ENCODE measurements at regions not wholly inside any gene's neighbourhood (a gene's known extent, or its start where the extent isn't known, plus 50 kb on each side); places are given as distances from the start of the nearest gene placed in this dataset.

- Histone ChIP-seq H3K36me3 (no peaks in the 10 kb centered on the region), H3K4me3 (no peak overlapping the region), H3K27ac (no peak overlapping the region), H3K9me3 (no peaks in the 10 kb centered on the region), H3K4me1 (no peaks in the 10 kb centered on the region), H3K27me3 (peaks cover 0 to 49% (median 9%) of the 10 kb centered on the region in 3 donors)
- intact Hi-C loops (cut with DNase I; ENCODE audit: low total_unique reads) = no loop called here
- TF ChIP-seq POLR2A (IDR thresholded peaks at IDR 0.05) (no peak), POLR2AphosphoS5 (IDR thresholded peaks at IDR 0.05) (no peak), EP300 (IDR thresholded peaks at IDR 0.05) (no peak)
- TF ChIP-seq, protein P1, sequence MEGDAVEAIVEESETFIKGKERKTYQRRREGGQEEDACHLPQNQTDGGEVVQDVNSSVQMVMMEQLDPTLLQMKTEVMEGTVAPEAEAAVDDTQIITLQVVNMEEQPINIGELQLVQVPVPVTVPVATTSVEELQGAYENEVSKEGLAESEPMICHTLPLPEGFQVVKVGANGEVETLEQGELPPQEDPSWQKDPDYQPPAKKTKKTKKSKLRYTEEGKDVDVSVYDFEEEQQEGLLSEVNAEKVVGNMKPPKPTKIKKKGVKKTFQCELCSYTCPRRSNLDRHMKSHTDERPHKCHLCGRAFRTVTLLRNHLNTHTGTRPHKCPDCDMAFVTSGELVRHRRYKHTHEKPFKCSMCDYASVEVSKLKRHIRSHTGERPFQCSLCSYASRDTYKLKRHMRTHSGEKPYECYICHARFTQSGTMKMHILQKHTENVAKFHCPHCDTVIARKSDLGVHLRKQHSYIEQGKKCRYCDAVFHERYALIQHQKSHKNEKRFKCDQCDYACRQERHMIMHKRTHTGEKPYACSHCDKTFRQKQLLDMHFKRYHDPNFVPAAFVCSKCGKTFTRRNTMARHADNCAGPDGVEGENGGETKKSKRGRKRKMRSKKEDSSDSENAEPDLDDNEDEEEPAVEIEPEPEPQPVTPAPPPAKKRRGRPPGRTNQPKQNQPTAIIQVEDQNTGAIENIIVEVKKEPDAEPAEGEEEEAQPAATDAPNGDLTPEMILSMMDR (IDR thresholded peaks at IDR 0.05) = no peak
- WGBS, 5 donors = 59 to 68% (median 64%) methylated on average over 4 of the region's 4 CpGs
- no peak for DNase-seq
These were observed 132.9 kb upstream of the GJB5 start for GRCh38 chr1:34621916-34622315.

GRCh38 chr1:34625521-34626015 lies 129.3 kb upstream of the GJB5 start:
- Histone ChIP-seq H3K4me3 (no peak overlapping the region), H3K9me3 (no peaks in the 10 kb centered on the region), H3K27me3 (peaks cover 0 to 15% (median 0%) of the 10 kb centered on the region in 3 donors), H3K4me1 (no peaks in the 10 kb centered on the region), H3K36me3 (no peaks in the 10 kb centered on the region), H3K27ac (no peak overlapping the region)
- WGBS, 5 donors = 60 to 75% (median 62%) methylated on average over 6 of the region's 6 CpGs
- TF ChIP-seq EP300 (IDR thresholded peaks at IDR 0.05) (no peak), POLR2A (IDR thresholded peaks at IDR 0.05) (no peak), POLR2AphosphoS5 (IDR thresholded peaks at IDR 0.05) (no peak)
- TF ChIP-seq, protein P1 (IDR thresholded peaks at IDR 0.05) = no peak
- no peak for DNase-seq
- intact Hi-C loops (cut with DNase I; ENCODE audit: low total_unique reads) = no loop called here

DNA sequence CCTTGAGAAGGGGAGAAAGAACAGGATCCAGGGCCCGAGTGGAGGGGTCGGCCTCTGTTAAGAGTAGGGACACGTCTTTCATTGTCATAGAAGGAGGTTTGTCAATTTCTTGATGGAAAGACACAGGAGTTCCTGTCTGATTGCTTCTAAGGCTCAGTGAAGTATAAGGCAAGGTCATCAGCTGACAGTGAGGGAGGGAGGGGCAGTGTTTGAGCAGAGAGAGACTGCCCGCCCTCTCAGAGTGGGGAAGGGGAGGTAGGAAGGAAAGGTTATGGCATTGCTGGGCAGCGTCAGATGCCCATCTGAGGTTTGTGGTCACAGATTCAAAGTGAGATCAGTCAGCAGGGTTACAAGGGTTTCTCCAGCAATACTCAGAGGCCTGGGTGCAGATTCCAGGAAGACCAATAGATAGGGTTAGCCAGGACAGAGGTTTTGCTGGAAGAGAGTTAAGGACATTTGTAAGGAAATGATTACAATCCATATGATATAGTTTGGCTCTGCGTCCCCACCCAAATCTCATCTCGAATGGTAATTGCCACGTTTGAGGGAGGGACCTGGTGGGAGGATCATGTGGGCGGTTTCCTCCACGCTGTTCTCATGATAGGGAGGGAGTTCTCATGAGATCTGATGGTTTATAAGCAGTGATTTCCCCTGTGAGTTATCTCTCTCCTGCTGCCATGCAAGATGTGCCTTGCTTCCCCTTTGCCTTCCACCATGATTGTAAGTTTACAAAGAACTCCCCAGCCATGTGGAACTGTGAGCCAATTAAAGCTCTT lies 127.2 kb upstream of the GJB5 start:
- Histone ChIP-seq H3K36me3 (no peaks in the 10 kb centered on the region), H3K27ac (no peak overlapping the region), H3K9me3 (no peaks in the 10 kb centered on the region), H3K4me1 (no peaks in the 10 kb centered on the region), H3K27me3 (peaks cover 0 to 5% (median 0%) of the 10 kb centered on the region in 3 donors), H3K4me3 (no peak overlapping the region)
- WGBS, 5 donors = 62 to 66% (median 64%) methylated on average over 10 of the region's 10 CpGs
- TF ChIP-seq POLR2AphosphoS5 (IDR thresholded peaks at IDR 0.05) = no peak
- no peak for TF ChIP-seq EP300 (IDR thresholded peaks at IDR 0.05)
- no peak for TF ChIP-seq POLR2A (IDR thresholded peaks at IDR 0.05)
- TF ChIP-seq, protein P1 (IDR thresholded peaks at IDR 0.05) = no peak
- DNase-seq = no peak
- intact Hi-C loops (cut with DNase I; ENCODE audit: low total_unique reads) = no loop called here

- Histone ChIP-seq H3K4me1 (no peaks in the 10 kb centered on the region), H3K36me3 (no peaks in the 10 kb centered on the region), H3K27ac (no peak overlapping the region), H3K4me3 (no peak overlapping the region), H3K9me3 (no peaks in the 10 kb centered on the region), H3K27me3 (peaks cover 0 to 2% (median 0%) of the 10 kb centered on the region in 3 donors)
- intact Hi-C loops (cut with DNase I; ENCODE audit: low total_unique reads) = no loop called here
- DNase-seq = no peak
- WGBS, 5 donors = 75 to 93% (median 83%) methylated on average over 2 of the region's 2 CpGs
- TF ChIP-seq POLR2AphosphoS5 (IDR thresholded peaks at IDR 0.05) (no peak), POLR2A (IDR thresholded peaks at IDR 0.05) (no peak), EP300 (IDR thresholded peaks at IDR 0.05) (no peak)
- TF ChIP-seq, protein P1 (IDR thresholded peaks at IDR 0.05) = no peak
These were observed 123.7 kb upstream of the GJB5 start for GRCh38 chr1:34631126-34631525.
